ENCODE measurements at regions not wholly inside any gene's neighbourhood (a gene's known extent, or its start where the extent isn't known, plus 50 kb on each side); places are given as distances from the start of the nearest gene placed in this dataset.

DNA sequence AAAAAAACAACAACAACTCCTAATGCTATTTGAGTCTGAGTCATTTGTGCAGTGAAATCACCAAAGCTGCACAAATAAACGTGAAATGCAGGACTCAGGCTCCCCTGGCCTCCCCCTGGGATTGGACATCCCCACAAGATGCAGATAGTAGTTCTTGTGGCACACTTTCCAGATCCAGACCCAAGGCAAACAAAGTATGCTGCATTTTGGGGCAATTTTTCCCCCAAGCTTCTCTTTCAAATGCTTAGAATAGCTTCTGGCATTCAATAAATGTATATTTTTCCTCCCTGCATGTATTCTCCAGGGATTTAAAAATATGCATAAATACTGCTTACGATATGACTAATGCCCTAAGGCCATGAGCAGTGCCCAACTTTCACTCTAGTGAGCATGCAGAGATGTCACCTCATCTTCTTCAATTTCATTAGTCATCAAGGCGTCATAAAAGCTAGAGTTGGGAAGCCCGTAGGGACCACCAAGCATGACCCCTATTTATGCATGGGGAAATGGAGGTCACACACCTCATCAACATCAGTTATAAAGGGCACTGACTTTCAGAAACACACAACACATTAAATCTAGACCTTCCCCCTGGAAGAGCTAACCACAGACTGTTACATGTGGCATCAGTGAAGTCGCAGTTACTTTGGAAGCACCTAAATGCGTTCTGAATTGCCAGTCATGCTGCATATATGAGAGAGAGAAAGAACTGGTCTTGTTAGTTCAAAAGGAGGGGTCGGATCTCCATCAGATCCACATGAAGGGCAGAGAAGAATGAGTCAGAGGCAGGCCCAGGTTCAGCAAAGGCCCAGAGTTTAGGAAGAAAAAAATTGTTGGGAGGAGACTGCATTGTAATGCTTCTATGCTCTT, 374.1 kb downstream of the LPIN1 start:
- in situ Hi-C loops (cut with HindIII; ENCODE audit: low sequenced_read_pairs): no loop called here
- DNase-seq (ENCODE audit: low spot score): no peak

DNA sequence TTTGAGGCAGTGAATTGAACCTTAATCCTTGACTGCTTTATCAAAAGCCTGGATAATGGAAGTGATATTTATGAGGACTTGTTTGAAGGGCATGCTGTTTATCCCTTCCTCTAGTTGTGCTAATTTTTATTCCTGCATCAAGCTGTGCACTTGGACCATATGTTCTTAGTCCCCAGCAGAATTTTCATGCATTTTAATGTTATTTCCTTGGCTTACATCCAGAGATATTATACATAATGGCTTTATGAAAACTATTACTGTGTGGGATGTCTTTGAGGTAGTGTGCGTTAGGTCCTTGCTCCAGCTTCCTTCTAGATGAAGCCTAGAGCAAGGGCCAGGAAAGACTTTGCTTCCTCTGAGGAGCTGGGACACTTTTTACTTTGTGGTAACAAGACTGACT, 378.4 kb downstream of the LPIN1 start:
- in situ Hi-C loops (cut with HindIII; ENCODE audit: low sequenced_read_pairs): no loop called here
- DNase-seq (ENCODE audit: low spot score): no peak

DNA sequence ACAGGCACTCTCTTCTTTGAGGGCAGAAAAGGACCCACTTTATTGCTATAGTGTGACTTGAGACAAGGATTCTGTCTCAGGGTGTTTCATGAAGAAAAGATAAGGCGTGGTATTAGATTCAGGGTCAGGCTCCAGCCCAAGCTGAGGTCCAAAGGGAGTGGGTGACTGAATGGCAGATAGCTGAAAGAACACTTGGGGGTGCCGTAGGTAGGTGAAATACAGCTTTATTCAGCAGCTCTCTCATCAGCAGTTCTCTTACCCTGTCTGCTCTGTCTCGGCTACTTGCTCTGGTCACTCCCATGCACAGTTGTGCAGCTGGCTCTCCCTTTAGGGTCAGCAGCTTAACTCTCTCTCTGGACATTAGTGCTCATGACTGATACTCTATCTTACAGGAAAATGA, 379.9 kb downstream of the LPIN1 start:
- DNase-seq (ENCODE audit: low spot score): no peak
- in situ Hi-C loops (cut with HindIII; ENCODE audit: low sequenced_read_pairs): no loop called here

DNA sequence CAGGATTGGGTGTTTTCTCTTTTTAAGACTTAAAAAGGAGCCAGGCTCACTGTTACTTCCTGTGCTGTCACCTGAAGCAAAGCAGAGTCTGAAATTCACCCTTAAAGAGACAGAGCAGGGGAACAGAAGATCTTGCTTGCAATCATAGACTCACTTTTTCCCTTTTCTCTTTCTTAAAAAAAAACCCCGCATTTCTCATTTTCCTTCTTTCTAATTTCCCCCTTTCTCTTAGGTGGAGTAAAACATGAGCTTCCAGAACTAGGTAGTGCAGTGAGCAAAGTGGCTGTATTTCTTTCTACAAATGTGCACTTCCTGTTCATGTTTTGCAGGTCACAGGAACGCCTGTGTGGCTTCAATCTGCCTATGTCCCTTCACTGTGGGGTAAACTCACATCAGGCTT, 381.2 kb downstream of the LPIN1 start:
- DNase-seq (ENCODE audit: low spot score): no peak
- in situ Hi-C loops (cut with HindIII; ENCODE audit: low sequenced_read_pairs): no loop called here

DNA sequence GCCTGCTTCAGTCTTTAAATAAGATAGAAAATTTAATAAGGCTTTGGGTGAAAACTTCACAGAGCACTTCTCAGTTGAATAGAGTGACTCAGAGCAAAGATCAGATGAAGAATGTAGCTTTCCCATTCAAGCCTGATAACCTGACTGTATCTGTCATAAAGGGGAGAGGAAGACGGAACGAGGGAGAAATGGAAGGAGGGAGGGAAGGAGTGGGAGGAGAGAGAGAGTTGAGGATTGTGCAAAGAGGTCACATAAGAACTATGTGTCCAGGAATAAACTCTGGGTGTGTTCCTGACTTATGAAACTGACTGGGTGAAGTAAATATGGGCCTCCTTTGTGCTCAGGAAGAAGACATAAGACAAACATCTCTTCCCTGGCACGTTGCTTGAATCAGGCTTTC, 385.5 kb downstream of the LPIN1 start:
- in situ Hi-C loops (cut with HindIII; ENCODE audit: low sequenced_read_pairs): no loop called here
- DNase-seq (ENCODE audit: low spot score): no peak

DNA sequence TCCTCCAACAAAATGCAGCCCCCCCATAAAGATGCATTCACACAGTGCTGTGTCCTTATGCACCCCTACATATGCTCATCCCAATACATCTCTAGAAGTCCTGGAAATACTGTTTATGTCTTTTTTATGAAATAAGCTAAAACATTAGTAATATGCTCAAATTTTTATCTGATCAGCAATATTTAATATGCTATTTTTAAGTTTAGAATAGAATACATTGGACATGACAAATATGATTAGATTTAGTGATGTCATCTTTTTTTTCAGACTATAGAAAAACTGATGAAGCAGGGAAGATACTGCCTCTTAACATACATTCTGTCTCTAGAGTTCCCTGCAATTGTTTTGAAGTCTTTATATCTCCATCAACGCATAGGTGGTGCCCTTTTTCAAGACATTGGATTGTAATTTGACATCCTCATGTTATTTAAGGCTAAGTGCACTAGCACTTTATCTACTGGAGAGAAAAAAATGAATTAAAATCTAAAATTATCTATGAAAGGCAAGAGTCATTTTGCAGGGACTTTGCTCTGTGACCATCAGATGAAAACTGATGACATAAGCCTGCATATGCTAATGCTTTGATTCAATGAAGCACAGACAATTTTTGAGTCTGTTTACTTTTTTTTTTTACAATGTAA, 395.3 kb downstream of the LPIN1 start:
- no peak for DNase-seq (ENCODE audit: low spot score)
- in situ Hi-C loops (cut with HindIII; ENCODE audit: low sequenced_read_pairs): no loop called here

DNA sequence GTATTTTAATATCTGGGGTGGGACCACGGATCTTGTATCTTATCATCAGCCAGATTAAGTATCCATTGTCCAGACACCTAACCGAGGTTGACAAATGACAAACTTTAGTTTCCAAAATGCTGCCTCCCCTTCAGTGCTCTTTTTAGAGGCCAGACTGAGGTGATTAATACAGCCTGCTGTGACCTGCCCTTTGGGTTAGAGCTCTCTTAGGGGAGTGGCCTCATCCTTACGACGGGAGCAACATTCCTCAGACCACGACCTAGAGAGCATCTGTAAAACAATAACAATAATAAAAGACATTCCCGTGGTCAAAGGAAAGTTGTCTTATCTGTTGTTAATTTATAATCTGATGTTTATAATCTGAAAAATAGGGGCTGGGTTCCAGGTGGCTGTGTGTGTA, 405.3 kb downstream of the LPIN1 start:
- in situ Hi-C loops (cut with HindIII; ENCODE audit: low sequenced_read_pairs): no loop called here

DNA sequence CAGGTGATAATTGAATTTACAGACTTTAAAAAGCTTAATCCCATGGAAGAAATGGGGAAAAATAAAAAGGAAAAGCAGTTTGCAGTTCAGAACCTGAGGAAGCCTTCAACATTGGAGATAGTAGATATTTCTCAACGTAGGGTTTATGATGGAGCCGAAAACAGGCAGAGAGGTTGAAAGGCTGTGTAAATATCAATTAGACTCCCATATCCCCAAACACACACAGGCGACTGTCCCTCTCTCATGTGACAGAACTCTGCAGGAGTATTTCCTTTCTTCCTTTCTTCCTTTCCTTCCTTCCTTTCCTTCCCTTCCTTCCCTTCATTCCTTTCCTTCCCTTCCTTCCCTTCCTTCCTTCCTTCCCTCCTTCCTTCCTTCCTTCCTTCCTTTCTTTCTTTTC, 406.5 kb downstream of the LPIN1 start:
- in situ Hi-C loops (cut with HindIII; ENCODE audit: low sequenced_read_pairs): no loop called here

More for the DNA sequence above, 405.3 kb downstream of the LPIN1 start:
- DNase-seq (ENCODE audit: low spot score): no peak

DNA sequence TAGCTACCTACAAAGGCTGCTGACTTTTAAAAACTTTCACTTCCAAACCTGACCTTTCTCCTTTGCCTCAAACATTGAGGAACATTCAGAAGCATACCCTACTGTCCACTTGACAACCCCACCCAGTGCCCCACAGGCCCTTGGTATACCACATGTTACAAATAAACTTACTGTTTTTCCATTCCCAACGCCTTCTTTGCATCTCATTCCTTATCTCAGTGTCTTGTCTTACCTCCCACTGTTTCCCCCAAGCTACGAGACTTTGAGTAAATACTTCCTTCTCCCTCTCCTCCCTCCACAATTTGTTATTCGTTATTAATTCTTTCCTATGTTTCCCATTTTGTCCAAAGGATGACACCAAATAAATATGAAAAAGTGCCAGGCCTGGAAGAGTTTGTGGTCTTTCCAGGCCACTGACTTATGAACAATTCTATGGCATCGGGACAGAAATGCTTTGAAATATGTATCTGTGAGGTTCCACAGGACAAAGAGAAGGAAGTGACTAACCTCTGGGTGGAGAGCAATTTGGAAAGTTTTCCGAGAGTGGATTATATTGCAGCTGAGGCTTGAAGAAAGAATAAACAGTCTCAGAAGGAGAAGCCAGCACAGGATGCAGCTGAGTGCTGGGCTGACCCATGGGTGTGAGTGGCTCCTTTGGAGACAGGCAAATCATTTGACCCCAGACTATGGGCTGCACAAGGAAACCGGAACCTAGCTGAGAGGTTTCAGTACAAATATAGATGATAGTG, 409.0 kb downstream of the LPIN1 start:
- DNase-seq (ENCODE audit: low spot score): no peak
- in situ Hi-C loops (cut with HindIII; ENCODE audit: low sequenced_read_pairs): no loop called here

More for the DNA sequence above, 406.5 kb downstream of the LPIN1 start:
- DNase-seq (ENCODE audit: low spot score): no peak

DNA sequence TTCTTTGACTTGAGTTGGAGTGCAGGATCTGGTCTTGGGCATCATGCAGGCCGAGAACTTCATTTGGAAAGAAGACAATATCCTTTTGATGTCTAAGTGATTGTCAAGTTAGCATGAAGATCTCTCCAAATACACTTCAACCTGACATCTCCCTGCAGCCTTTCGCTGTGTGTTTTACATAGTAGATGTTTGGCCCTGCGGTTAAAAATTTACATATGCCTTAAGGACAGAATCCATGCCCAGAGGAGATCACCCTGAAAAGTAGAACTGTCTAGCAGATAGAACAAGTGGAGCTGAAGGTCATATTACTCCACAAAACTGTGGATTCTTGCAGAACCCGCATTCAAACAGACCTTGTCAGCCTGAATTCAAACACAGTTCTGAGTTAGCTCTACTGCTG, 409.9 kb downstream of the LPIN1 start:
- in situ Hi-C loops (cut with HindIII; ENCODE audit: low sequenced_read_pairs): no loop called here
- no peak for DNase-seq (ENCODE audit: low spot score)

DNA sequence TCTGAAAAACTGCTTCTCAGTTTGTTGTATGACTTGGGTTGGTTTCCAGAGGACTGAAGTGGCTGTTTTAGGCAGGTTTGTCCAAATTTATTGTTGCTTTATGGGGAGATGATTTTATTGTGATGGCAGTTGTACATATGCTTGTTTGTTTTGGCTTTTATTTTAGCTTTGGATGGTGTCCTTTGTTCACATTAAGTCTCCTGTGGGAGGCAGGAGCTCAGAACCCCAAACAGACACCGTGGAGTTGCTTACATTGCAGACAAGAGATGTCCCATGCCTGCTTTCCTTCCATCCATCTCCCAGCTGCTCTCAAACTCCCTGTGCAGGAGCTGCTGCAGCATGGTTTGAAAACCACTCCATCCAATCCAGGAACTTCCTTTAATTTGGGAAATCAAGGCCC, 414.7 kb downstream of the LPIN1 start:
- DNase-seq (ENCODE audit: low spot score): no peak
- in situ Hi-C loops (cut with HindIII; ENCODE audit: low sequenced_read_pairs): no loop called here

DNA sequence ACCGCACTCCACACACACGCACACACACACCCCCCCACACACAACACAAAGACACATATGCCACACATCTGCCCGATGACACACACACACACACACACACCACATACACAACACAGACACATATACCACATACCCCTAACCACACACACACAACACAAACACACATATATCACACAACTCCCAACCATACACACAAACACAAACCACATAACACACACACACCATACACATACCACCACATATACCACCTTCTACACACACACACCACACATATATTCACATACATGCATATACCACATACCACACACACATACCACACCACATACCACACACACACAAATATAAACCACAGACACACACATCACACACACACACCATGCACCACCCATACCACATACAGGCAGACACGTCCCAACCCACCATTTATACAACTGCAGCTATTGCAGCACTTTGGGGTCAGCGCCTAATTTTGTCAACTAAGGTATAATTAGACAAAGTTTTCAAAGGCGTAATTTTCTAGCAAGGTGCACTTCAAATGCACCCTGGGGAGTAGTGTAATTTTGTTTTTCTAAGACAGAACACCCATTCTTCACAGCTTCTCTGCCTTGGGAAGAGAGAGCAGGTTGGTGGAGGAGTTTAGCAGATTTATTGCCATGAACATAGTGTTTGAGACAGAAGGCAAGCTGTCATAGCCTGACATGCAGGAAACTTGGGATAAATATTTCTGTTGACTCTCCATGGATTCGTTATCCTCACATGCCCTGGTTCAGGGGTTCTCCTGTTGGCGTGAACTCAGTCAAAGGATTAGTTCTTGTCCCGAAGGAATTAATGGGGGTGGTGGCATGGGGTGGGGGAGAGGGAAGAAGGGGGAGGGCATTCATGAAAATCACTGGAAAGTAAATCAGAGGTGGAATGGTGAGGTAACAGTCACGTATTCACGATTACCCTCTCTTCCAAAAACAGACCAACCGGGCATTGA, 416.1 kb downstream of the LPIN1 start:
- in situ Hi-C loops (cut with HindIII; ENCODE audit: low sequenced_read_pairs): no loop called here
- DNase-seq (ENCODE audit: low spot score): no peak

DNA sequence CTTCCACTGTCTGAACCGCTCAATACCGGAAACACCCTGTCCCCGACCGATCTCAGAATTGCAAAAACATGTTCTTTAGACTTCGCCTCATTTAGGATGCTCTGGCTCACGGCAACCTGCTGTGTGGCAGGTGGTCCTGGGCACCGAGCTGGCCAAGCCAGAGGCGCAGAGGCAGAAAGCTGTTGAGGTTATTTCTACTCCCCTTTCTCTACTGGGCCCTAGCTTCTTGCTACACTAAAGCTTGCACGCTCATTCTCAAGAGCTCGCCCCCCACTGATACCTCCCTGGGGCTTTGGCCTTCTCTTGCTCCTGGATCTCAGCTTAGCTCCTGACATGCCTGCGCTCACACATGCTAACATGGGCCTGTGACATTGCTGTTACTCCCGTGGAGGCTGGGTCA, 417.4 kb downstream of the LPIN1 start:
- no peak for DNase-seq (ENCODE audit: low spot score)
- in situ Hi-C loops (cut with HindIII; ENCODE audit: low sequenced_read_pairs): no loop called here

DNA sequence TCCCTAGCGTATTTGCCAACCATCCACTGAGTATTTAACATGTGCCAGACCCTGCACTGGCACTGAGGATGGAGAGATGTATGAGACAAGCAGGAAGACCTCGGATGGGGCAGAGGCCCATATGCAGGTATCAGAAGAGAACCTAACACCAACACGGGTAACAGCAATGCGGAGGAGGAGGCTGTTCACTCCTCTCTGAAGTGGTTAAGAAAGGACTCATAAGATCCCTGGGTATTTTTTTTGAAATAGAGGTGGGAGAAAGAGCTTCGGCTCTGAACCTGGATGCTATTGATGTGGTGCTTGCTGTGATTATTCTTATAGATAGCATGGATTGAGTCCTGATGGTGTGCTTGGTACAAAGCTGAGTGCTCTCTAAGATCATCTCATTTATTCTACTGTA, 418.3 kb downstream of the LPIN1 start:
- no peak for DNase-seq (ENCODE audit: low spot score)
- in situ Hi-C loops (cut with HindIII; ENCODE audit: low sequenced_read_pairs): no loop called here

DNA sequence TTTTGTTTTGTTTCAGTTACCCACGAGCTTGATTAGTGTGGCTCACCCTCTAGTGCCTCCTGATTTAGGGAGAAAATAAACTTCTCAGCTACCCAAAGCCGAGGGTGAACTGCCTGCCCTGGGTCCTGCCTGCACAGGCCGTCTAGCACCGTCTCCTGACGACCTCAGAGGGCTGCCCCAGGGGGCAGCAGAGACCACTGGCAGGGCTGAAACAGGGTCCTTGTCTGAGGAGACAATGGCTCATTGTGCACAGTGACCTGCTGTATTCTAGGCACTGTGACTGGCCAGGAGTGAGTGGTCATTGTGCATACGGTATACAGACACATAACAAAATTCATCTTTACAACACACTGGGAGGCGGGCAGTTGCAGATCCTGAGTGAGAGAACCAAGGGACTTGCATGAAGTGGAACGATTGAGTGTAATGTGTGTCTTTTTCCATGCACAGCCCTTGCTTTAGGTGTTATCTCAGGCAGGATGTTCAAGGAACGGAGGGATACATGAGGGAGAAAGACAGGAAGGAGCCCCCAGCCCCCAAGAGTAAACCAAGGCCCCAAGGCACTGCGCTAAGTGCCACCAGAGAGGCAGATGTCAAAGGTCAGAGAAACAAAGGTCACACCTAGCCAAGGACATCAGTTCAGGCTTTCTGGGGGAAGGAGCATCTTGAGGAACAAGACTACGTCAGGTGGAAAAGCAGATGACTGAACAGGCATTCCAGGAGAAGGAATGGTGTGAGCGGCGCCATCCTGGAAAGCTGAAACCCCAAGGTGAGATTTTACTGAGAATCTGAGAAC, 421.3 kb downstream of the LPIN1 start:
- DNase-seq (ENCODE audit: low spot score): no peak
- in situ Hi-C loops (cut with HindIII; ENCODE audit: low sequenced_read_pairs): no loop called here

DNA sequence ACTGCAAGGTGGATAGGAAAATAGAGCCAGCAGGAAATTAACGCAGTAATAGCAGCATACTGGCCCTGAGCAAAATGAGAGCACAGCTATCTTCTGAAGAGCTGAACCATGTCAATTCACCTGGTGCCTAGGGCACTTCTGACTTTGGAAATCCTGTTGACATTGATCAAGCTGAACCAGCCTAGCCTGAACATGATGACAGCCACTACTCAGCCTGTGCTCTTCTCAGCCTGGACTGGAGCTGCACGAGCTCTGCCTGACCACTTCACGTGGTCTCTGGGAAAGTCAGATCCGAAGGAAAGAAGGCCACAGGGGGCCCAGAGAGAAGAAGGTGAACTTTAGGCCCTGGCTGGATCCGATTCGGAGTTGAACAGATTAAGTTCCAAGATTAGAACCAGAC, 421.9 kb downstream of the LPIN1 start:
- DNase-seq (ENCODE audit: low spot score): no peak
- in situ Hi-C loops (cut with HindIII; ENCODE audit: low sequenced_read_pairs): no loop called here

DNA sequence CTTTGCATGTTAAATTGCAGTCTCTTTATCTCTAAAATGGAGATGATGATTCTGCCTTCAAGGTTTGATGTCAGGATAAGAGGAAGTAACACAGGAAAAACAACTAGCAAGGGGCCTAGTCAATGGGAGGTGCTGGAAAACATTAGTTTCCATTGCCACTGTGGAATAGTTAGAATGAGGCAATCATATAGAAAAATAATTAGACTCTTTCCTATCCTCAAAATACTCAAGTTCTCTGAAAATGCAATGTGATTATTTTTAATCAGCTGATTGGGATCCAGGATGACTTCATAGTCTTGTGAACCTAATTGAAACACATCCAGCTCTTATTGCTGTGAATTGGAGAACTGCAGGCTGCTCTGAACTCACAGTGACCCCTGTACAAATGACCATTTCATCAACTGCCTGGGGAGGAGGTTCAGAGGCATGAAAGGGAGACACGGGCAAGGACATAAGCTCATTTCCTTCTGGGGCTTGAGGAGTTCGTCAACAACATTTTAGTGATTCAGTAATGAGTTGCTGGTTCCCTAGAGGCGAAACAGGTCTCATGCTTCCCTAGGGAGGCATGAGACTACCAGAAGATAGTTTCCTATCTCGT, 422.5 kb downstream of the LPIN1 start:
- in situ Hi-C loops (cut with HindIII; ENCODE audit: low sequenced_read_pairs): no loop called here
- DNase-seq (ENCODE audit: low spot score): no peak

DNA sequence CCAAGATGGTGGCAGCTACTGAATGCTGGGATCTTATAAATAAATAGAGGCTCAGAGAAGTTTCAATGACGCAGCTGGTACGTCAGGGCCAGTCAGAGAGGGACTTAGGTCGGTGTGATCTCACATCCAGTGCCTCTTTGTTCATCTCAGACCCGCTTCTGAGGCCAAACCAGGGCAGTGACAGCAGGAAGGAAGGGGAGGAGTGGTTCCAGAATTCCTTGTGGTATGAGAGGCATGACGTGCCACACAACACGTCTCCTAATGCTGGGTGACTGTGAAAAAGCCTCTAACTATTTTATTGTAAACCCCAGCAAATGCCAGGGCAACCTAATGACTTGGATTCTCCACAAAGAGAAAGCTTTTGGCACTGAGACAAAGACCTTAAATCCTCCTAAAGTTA, 423.3 kb downstream of the LPIN1 start:
- in situ Hi-C loops (cut with HindIII; ENCODE audit: low sequenced_read_pairs): no loop called here
- no peak for DNase-seq (ENCODE audit: low spot score)

All from G401 (cell line).